HG03060 (cell line): ENCODE measurements at regions not wholly inside any gene's neighbourhood (a gene's known extent, or its start where the extent isn't known, plus 50 kb on each side); places are given as distances from the start of the nearest gene placed in this dataset.

Source experiments
- ATAC-seq: cut with Tn5 transposase; IDR thresholded peaks from one replicate; pipeline ENCODE4 v1.9.1; 2021; ENCODE audit warnings: low read depth, moderate number of reproducible peaks; ENCODE audit not compliant: unreplicated experiment

DNA sequence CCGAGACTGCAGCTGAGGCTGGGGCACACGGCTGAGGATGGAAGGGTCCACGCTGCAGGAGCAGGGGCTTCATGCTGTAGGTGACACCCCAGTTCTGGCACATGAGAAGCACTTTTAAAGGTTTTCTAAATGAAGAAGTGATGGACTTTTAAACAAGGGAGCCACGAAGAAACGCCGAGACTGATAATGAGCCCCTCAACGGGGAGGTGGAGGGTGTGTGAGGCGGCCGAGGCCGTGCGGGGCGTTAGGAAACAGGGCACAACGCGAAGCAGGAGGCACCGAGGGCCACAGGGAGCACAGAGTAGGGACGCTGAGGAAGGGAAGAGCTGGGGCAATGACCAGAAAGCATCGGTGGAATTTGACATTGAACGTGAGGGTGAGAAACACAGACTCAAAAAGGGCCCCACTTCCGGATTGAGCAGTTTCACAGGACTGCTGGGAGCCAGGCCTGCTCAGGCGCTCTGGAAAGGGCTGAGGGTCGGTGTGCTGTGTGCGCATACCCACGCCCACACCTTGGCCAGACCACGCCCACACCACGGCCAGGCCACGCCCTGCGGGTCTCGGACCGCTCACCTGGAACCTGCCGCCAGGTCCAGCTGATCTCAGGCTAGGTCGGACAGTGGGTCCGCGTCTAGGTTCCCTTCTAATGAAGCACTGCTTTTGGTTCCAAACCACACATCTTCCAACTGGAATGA lies 115.7 kb downstream of the GYPC start:
- ATAC-seq = no peak

DNA sequence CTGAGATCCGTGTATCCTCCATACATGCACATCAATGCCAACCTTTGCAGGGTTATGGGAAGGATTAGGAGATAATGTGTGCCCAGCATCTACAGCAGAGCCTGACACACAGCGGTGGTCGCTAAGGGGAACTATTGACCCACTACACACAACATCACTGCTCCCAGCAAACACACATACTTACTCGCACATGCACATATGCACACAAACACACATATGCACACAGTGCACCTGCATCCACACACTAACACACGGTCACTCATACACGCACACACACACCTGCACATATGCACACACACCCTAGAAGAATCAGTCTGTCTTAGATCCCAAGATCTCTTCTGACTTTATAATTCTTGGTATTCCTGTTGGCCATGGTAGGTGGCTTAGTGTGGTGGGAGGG lies 118.3 kb downstream of the GYPC start:
- ATAC-seq = no peak

DNA sequence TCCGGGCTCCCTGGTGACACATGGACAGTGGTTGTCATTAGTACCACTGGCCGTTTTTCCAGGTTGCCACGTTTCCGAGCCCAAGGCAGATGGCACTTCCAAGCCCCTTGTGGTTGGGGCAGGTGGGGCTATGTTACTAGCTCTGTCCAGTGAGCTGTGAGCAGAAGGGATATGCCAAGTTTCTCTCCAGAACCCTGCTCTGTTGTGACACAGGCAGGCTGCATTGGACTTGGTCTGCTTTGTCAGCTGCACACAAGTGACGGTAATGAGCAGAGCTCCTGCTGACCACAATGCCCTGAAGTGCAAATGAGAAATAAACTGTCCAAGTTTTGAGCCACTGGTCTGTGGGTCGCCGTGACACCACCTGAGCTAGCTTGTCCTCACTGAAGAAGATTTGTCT lies 118.8 kb downstream of the GYPC start:
- ATAC-seq = no peak

DNA sequence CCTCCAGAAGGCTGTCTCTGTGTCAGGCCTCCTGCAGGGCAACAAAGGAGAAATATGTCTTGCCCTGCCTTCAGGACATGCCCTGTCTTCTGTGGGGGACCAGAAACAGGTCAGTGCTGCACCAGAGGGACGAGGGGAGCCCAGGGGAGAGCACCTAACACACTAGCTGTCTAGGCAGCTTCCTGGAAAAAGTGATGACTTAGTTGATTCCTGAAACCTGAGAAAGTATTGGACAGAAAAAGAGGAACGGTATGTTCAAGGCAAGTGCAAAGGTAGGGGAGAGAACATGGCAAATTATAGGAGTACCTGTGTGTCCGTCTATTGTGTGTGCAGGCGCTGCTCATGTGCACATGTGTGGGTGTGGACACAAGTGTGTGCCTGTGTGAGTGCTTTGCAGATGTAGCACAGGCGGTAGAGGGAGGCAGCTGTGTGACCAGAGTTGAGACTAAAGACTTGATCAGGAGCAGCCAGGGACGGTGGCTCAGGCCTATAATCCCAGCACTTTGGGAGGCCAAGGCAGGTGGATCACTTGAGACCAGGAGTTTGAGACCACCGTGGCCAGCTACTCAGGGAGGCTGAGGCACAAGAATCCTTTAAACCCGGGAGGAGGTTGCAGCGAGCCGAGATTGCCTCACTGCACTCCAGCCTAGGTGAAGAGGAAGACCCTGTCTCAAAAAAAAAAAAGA lies 119.5 kb downstream of the GYPC start:
- ATAC-seq = no peak

DNA sequence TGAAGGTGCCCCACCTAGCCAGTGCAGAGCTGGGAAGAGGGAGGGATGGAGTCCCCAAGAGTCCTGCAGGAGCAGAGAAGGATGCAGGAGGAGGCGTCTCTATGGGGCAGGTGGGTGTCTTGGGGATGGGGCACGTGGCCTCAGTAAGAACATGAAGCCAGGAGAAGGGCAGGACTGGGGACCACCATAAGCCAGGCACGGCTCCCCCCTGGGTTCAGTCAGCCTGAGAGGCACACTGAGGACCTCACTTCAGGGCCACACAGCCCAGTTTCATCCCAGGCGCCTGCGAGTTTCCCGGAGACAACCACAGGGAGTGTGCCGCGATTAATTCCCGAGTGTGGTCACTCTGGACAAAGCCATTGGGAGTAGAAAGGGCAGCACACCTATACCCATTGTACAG lies 120.3 kb downstream of the GYPC start:
- no peak for ATAC-seq

DNA sequence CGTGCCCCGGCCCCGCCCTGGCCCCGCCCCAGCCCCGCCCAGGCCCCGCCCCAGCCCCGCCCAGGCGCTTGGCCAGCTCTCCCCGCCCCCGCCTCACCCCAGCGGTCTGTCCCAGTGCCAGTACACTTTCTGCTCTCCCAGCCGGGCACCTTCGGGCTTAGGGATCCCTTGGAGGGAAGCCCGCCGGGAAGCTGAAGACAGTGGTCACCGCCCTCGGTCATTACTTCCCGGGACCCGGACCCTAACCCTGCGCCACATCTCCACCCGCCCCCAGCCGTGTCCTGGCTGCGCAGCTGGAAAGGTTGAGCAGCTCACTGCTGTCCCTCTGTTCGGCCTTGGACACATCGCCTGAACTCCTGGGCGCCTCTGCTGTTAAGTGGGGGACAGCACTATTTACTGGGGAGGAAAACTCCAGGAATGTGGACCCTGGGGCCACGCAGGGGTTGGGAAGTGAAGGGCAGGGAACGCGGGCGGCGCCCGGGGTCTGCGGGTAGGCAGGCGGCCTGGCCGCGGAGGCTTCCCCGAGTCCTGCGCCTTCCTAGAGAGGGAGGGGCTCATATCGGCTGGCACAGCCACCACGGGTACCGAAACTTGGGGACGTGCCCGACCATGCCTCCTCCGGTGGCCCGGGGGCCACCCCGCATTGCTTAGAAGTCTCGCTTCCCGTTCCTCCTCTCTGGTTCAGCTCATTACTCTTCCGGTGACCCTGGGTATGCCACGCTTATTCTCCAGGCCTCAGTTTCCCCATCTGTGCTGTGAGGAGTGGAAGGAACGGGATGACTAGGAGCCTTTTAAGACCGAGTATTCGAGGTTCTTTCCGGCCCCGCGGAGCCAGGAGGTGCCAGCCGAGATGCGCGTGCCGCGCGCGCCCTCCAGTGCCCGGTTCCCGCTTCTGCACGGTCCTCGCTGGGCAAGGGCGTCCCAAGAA lies 121.0 kb downstream of the GYPC start:
- ATAC-seq = peak; percentile 67

DNA sequence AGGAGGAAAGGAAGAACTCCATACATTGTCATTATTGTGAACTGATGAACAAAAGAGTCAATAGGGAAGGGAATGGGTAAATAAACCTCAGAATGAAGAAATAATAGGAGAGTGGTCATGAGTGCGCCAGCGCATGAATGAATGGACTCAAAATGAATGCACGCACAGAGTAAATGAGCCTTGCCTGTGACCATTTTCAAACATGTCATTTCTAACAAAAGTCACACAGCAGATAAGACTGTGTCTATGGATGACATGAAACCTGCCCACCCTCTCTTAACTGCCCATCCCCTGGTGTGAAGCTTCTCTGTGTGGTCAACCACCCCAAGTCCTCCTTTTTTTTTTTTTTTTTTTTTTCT lies 121.1 kb upstream of the TEX51 start:
- ATAC-seq = peak; percentile 16

DNA sequence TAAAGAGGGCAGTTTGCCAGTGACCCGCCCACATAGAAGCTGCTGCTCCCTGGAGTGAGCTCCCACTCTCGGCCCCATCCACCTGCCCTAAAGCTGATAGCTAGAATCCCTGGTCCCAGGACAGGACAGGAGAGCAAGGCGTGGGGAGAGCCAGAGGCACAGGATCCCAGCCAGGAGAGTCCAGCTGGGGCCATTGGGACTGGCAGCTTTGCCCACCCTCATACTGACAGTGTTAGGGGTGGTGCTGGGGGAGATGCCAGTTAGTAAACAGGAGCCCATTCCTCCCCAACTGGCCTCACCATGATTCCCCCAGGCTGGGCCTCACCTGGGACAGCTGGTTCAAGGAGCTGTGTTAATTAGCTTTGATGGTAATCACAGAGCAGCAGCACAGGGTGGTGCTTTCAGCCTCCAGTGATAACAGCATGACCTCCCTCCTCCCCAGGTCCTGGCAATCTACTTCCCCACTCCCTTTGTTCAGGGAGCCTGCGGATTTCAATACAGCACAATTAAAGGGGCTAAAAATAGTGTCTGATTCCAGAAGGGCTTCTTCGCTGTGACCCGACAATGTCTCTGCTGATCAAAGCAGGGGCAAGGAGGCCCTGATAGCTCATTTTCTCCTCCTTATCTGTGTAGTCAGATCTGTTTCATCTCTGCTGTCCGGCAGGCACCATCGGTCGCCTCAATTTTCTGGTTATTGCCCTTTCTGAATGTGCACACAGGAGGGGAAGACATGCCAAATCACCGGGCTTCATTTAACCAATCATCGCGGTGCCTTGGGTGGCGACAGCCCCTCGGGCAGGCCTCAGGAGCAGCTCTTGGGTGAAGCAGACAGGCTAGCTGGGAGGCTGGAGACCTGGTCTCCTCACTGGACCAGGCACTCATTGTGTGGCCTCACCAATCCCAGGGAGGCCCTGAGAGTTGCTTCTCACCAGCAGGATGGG lies 119.9 kb upstream of the TEX51 start:
- no peak for ATAC-seq

DNA sequence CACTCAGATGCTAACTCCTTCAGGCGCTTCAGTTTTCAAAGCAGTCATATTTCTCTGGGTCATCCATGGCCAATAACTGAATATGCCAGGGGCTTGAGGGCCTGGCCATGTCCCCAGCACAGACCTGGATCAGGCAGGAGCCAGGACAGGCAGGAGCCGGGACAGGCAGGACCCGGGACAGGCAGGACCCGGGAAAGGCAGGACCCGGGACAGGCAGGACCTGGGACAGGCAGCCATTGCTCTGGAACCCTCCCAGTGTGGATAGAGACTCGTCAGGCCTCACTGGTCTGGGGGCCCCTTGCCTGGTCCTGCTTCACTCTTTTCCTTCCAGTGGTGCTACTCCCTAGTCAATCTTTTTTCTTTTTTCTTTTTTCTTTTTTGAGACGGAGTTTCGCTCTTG lies 117.5 kb upstream of the TEX51 start:
- ATAC-seq = no peak

DNA sequence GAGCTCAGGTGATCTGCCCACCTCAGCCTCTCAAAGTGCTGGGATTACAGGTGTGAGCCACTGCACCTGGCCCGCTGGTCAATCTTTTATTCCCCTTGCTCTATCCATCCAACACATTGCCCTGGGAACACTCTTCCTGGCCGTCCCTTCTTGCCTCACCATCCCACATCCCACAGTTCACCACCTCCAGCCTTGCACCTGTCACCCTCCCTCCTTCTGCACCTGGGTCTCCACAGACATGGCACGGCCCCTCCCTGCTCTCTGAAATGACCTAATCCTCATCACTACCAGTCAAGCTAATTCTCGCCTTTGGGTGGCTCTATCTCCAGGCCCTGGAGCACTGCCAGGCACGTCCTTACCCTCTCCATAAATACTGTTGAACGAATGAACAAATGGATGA lies 116.9 kb upstream of the TEX51 start:
- no peak for ATAC-seq

DNA sequence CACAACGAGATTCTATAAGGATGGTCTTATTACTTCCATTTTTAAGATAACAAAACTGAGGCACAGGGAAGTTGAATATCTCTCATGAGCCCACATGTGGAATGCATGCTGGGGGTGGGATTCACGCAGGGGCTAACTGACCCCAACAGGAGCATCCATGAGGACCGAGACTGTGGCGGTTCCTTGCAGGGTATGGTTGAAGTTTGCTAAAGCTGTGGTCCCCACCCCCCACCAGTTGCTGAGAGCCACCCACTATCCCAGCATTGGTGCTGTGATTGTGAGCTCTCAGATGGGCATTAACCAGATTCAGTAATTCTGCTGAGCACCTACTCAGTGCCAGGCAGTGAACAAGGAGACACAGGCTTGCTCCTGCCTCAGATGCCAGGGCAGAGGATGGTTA lies 116.0 kb upstream of the TEX51 start:
- no peak for ATAC-seq

DNA sequence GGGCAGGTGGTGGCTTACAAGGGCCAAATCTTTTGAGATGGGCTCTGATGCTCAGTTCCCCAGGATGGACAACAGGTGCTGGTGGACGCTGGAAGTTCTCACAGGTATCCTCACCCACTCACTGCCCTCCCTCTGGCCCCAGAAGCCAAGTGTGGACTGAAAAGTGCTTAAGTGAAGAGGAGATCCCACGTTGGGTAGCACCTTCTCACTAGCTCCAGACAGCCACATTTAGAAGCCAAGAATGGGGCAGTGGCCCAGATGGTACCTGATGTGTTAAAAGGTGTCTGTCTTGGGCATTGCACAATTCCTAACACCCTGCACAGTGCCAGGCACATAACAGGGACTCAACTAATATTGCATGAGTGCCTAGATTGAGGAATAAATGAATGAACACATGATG lies 115.3 kb upstream of the TEX51 start:
- no peak for ATAC-seq

DNA sequence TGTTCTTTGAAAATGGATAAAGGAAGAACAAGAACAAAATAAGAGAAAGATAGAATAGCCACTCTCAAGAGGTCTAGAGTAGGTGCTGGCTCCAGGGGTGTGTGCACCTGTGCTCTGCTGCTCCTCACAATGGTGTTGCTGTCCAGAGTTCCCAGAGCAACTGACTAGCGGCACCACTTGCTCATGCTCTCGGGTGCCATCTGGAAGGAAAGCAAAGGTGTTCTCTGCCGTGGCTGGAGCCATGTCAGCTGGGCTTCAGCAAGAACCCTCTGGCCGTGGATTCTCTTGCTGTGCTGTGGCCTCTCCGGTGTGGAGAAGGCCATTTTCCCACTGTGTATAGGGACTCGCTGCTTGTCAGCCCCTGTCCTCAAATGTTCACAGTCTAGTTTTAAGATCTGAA lies 114.6 kb upstream of the TEX51 start:
- no peak for ATAC-seq

DNA sequence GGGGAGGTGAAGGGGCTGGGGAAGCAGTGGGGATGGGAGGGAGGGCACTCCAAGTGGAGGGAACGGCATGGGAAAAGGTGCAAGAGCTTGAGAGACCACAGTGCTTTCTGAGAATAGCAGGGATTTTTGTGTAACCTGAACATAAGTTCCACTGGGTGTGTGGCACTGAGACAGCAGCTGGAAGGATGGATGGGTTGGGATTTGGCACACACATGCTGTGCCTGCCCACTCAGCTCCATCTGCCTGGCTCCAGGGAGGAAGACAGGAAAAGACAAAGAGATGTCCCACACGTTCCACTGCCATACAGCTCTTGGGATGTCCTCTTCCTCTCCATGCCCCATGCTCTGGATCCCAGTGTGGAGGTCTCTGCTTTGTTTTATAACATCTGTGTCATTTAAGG lies 114.1 kb upstream of the TEX51 start:
- no peak for ATAC-seq

DNA sequence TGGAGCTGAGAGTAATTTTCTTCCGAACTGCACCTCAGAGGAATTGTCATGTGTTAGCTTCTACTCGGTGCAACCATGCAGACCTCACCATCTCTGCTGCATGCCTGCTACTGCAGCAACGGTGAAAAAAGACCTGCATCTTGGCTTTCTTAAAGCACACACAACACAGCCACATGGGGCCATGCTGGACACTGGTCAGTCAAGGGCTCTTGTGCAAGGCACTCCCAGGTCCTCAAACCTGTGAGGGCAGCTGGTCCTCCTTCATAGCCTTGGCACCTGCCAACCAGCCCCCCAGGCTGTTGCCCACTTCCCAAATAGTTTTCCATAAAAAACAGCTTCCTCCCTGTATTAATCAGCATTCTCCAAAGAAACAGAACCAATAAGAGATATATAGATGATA lies 113.5 kb upstream of the TEX51 start:
- ATAC-seq = no peak

DNA sequence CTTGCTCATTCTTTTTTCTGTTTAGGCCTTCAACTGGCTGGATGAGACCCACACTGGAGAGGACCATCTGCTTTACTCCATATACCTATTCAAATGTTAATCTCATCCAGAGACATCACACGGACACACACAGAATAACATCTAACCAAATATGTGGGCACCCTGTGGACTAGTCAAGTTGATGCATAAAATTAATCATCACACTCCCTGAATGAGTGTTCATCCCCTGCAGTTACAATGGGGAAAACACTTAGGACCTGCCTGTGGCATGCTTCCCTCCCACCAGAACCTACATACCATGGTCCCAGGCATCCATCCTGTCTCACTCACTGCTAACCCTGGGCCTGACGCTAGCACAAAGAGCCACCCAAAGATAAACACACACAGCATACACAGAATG lies 112.8 kb upstream of the TEX51 start:
- ATAC-seq = no peak

DNA sequence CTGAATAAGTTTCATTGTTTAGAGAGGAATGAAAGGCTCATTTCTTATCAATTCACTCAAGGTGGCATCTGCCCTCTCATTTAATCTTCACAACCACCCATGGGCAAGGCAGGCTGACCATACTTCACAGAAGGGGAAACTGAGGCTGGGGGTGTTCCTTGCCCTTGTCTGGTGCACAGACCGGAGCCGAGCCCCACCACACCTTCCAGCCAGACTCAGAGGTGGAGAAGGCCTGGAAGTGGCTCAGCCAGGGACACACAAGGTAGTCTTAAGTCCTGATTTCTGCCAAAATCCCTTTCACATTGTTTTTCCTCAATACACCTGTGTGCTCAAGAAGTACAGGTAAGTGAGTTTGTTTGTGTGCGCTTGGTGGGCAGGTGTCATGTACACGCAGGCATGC lies 111.9 kb upstream of the TEX51 start:
- ATAC-seq = no peak

DNA sequence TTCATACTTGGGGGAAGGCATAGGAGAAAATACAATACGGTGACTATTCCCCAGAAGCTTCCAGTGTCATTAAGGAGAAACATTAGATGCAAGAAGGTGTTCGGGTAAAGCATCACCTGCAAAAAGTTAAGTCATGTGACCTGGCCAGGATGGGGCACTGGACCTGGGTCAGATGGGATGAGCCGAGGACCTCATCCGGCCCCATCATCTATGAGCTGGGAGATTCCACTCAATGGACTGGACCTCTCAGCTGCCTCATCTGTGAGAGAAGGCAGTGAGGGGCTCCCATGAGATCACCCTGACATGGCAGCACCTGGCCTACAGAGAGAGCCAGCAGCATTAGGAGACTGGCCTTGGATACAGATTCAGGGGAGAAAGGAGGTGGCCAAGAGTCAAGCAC lies 111.4 kb upstream of the TEX51 start:
- no peak for ATAC-seq

DNA sequence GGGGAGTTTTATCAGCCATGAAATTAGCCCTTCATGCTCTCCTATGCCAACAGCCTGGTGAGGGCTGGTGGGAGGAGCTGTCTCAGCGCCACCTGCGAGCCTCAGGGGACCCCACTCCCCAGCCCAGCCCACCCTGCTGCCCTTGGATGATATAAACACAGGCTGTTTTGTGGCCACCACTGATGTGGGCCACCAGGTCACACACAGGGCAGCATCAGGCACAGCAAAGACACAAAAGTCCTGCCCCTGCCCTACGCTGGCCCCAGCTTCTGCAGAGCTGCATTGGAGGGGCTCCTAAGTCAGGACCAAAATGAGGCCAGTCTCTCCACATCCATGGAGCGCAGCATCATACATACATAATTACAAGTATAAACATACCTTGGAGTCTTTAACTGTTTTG lies 110.6 kb upstream of the TEX51 start:
- no peak for ATAC-seq

DNA sequence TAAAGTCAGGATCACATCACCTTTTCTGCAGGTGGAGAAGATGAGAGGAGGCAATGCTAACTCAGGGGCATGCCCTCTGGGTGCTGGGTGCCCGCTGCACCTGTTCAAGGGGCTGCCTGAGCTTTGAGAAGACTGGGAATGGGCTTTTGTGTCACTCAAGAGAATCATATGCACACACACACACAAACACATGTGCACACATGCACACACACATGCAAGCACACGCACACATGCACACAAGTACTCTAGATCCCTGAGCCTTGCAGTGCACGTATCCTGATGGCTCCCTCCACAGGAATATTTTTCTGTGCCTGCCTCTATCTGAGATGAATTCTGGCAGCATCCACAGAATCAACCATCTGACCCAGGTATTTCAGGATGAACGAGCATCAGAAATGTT lies 110.0 kb upstream of the TEX51 start:
- no peak for ATAC-seq
